Parathyroid adenoma (tissue), 2 donors: ENCODE measurements at regions not wholly inside any gene's neighbourhood (a gene's known extent, or its start where the extent isn't known, plus 50 kb on each side); places are given as distances from the start of the nearest gene placed in this dataset.

ENCODE experiments used
- H2AFZ ChIP-seq: fragments of 300-600 bp; sonication (generic); one replicate; pipeline ENCODE4 v1.7.0; 2017; ENCODE audit warnings: antibody characterized with exemption, mild to moderate bottlenecking
- H3K27ac ChIP-seq: fragments of 300-600 bp; sonication (generic); one replicate; pipeline ENCODE4 v1.7.0; 2017
- H3K27me3 ChIP-seq: fragments of 300-600 bp; sonication (generic); one replicate; pipeline ENCODE4 v1.7.0; 2017; ENCODE audit warnings: low read length; ENCODE audit not compliant: control insufficient read depth, insufficient read depth
- H3K36me3 ChIP-seq: fragments of 300-600 bp; sonication (generic); one replicate; pipeline ENCODE4 v1.7.0; 2017; ENCODE audit warnings: low read length; ENCODE audit not compliant: control insufficient read depth, insufficient read depth
- H3K4me1 ChIP-seq: fragments of 300-600 bp; sonication (generic); one replicate; pipeline ENCODE4 v1.7.0; 2017; ENCODE audit warnings: control low read depth
- H3K4me2 ChIP-seq: fragments of 300-600 bp; sonication (generic); one replicate; pipeline ENCODE4 v1.7.0; 2017; ENCODE audit warnings: low read length
- H3K4me3 ChIP-seq: fragments of 300-600 bp; sonication (generic); one replicate; pipeline ENCODE4 v1.7.0; 2017; ENCODE audit warnings: low read depth, low read length
- H3K79me2 ChIP-seq: fragments of 300-600 bp; sonication (generic); one replicate; pipeline ENCODE4 v1.7.0; 2017; ENCODE audit warnings: control low read depth
- H3K9ac ChIP-seq: fragments of 300-600 bp; sonication (generic); one replicate; pipeline ENCODE4 v1.7.0; 2017; ENCODE audit warnings: mild to moderate bottlenecking
- H3K9me3 ChIP-seq: fragments of 300-600 bp; sonication (generic); one replicate; pipeline ENCODE4 v1.7.0; 2017; ENCODE audit warnings: low read length; ENCODE audit not compliant: control insufficient read depth
- TF ChIP-seq, protein P1 (sequence below): fragments of 300-600 bp; sonication (generic); IDR thresholded peaks from one replicate; pipeline ENCODE4 v1.7.0; 2017; ENCODE audit warnings: antibody characterized with exemption, mild to moderate bottlenecking
- donor health status: primary hyperparathyroidism.

DNA sequence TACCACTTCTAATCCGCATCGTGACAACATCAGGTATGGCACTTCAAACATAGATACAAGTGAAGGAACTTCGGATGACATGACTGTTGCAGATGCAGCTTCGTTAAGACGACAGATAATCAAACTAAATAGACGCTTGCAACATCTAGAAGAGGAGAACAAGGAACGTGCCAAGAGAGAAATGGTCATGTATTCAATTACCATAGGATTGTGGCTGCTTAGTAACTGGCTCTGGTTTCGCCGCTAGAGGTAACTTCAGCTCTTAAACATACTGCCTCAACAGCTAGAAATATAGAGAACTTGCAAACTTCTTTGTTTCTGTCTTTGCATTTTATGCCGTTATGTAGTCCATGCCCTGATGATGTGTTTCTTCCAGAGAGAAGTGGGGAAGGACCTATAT, 530.8 kb upstream of the DIPK2B start:
- no peak overlapping the region for H3K4me2 ChIP-seq
- H3K9ac ChIP-seq: no peak overlapping the region
- TF ChIP-seq, protein P1, sequence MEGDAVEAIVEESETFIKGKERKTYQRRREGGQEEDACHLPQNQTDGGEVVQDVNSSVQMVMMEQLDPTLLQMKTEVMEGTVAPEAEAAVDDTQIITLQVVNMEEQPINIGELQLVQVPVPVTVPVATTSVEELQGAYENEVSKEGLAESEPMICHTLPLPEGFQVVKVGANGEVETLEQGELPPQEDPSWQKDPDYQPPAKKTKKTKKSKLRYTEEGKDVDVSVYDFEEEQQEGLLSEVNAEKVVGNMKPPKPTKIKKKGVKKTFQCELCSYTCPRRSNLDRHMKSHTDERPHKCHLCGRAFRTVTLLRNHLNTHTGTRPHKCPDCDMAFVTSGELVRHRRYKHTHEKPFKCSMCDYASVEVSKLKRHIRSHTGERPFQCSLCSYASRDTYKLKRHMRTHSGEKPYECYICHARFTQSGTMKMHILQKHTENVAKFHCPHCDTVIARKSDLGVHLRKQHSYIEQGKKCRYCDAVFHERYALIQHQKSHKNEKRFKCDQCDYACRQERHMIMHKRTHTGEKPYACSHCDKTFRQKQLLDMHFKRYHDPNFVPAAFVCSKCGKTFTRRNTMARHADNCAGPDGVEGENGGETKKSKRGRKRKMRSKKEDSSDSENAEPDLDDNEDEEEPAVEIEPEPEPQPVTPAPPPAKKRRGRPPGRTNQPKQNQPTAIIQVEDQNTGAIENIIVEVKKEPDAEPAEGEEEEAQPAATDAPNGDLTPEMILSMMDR: no peak
- H3K27me3 ChIP-seq: no peaks in the 10 kb centered on the region
- H3K9me3 ChIP-seq: no peaks in the 10 kb centered on the region
- H3K4me3 ChIP-seq: no peak overlapping the region
- no peaks in the 10 kb centered on the region for H3K4me1 ChIP-seq
- no peaks in the 10 kb centered on the region for H3K79me2 ChIP-seq
- H3K27ac ChIP-seq: no peak overlapping the region
- H2AFZ ChIP-seq: no peak overlapping the region
- H3K36me3 ChIP-seq: no peaks in the 10 kb centered on the region

DNA sequence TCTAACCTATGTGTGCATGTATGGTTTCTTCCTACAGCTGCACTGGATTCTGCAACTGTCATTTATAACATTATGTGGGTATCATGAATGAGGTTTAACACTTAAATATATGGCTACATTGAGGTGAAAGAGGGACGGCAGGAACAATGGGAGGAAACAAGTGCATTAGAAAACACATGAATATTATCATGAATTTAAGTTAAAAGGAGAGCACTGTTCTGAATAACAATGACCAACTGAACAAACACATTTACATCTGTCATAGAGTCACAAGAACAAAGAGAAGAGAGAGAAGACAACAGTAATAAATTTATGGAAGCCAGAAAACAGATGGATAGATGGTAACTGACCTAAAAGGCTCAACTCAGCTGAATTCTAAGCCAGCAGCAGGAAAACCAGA, 527.1 kb upstream of the DIPK2B start:
- H3K27ac ChIP-seq: no peak overlapping the region
- H3K36me3 ChIP-seq: no peaks in the 10 kb centered on the region
- no peaks in the 10 kb centered on the region for H3K4me1 ChIP-seq
- no peak overlapping the region for H3K9ac ChIP-seq
- H2AFZ ChIP-seq: no peak overlapping the region
- H3K79me2 ChIP-seq: no peaks in the 10 kb centered on the region
- TF ChIP-seq, protein P1: no peak
- no peak overlapping the region for H3K4me3 ChIP-seq
- no peaks in the 10 kb centered on the region for H3K9me3 ChIP-seq
- no peak overlapping the region for H3K4me2 ChIP-seq
- H3K27me3 ChIP-seq: no peaks in the 10 kb centered on the region

DNA sequence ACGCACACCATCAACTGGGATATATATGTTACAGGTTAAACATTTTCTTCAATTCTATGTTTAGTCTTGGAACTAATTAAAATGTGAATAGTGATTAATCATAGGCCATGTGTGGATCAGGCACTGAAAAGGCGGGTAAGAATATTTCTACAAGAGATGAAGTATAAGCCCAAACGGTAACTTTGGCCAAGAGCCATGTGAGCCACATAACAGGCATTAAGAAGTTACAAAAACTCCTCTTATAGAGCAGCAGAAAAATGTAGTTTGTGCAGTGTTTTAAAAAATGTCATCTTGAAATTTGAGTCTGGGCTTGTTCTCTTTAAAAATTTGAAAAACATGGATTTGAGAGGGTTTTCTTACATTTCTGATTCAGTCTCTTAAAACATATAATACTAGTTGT, 521.8 kb upstream of the DIPK2B start:
- H3K4me3 ChIP-seq: no peak overlapping the region
- no peak overlapping the region for H3K4me2 ChIP-seq
- TF ChIP-seq, protein P1: no peak
- no peaks in the 10 kb centered on the region for H3K9me3 ChIP-seq
- H3K4me1 ChIP-seq: no peaks in the 10 kb centered on the region
- H3K9ac ChIP-seq: no peak overlapping the region
- no peaks in the 10 kb centered on the region for H3K79me2 ChIP-seq
- H2AFZ ChIP-seq: no peak overlapping the region
- H3K27me3 ChIP-seq: no peaks in the 10 kb centered on the region
- H3K36me3 ChIP-seq: no peaks in the 10 kb centered on the region
- H3K27ac ChIP-seq: no peak overlapping the region

DNA sequence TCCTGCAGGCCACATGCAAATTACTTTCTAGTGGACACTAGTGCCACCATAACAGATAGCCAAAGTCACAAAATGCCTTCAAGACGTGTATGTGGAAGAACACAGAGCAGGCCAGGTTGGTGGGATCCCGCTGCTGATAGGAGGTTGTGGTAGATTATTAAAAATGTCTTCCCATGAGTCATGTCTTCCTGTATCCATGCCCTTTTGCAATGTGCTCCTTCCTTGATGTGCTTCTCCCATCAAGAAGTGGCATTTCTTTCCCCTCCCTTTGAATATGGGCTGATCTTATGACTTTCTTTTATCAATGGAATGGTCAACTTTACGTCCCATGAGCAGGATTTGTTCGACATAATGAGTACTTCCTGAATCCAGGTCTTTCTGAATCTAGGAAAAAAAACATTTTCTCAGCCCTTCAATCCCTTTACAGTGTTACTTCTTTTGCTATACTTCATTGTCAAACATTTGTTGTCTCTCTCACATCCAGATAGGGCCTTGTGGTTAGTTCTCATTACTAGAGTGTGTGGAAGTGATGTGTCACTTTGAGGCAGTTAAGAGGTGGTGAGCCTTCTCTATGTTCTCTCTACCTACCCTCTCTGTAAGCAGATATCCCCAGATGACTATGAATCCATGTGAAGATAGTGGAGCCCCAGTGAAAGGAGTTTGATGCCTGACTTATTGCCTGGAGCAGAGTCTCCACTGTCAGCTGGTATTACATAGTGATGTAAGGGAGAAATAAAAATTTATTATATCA, 519.2 kb upstream of the DIPK2B start:
- Histone ChIP-seq H3K9ac (no peak overlapping the region), H3K27ac (no peak overlapping the region), H3K36me3 (no peaks in the 10 kb centered on the region), H3K9me3 (no peaks in the 10 kb centered on the region), H3K4me2 (no peak overlapping the region), H3K27me3 (no peaks in the 10 kb centered on the region), H3K79me2 (no peaks in the 10 kb centered on the region), H3K4me3 (no peak overlapping the region), H2AFZ (no peak overlapping the region), H3K4me1 (no peaks in the 10 kb centered on the region)
- TF ChIP-seq, protein P1: no peak

DNA sequence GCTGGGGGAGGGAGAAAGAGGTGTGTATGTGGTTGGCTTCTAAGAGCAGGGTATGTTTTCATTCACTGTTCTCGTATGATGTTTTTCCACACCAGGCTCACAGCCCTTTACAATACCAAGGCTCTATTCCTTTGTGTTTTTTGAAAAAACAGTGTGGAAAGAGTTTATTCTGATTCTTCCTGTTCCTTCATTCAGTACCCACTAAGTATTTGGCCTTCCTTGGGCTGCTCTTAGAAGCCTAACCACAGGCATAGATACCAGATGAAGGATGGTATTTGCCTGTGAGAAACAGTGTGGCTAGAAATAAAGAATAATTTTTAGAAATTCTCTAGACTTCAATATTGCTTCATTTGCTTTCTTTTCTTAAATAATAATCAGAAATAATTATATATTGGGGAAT, 518.0 kb upstream of the DIPK2B start:
- H3K27me3 ChIP-seq: no peaks in the 10 kb centered on the region
- TF ChIP-seq, protein P1: no peak

More for the DNA sequence above, 518.0 kb upstream of the DIPK2B start:
- H3K9me3 ChIP-seq: no peaks in the 10 kb centered on the region
- H3K4me2 ChIP-seq: no peak overlapping the region
- no peak overlapping the region for H3K27ac ChIP-seq
- H3K79me2 ChIP-seq: no peaks in the 10 kb centered on the region
- H3K36me3 ChIP-seq: no peaks in the 10 kb centered on the region
- H3K9ac ChIP-seq: no peak overlapping the region
- H3K4me3 ChIP-seq: no peak overlapping the region
- no peaks in the 10 kb centered on the region for H3K4me1 ChIP-seq
- no peak overlapping the region for H2AFZ ChIP-seq
